ENCODE measurements at regions not wholly inside any gene's neighbourhood (a gene's known extent, or its start where the extent isn't known, plus 50 kb on each side); places are given as distances from the start of the nearest gene placed in this dataset.

DNA sequence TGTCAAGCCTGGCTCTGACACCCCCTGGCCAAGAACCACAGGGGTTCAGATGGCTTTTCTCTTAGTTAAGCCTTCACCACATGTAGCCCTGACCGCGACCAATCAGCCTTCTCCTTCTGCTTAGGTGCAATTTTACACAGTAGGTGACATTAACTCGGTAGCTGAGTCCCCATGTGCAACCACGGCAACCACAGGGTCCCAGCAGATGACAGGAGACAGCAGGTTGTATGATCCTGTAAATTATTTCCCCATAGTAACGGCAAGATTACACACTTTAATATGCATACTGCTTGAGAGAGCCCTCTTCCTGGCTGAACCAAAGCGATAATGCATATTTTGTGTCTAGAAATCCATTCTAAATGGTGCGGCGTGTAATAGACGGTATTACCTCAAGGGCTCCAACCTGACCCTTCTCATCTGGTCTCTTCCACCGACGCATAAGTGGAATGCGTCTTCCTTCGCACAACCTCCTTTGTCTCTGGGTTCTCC is 458.7 kb upstream of the ZFHX3 start:
- Histone ChIP-seq H3K4me3 (no peak overlapping the region), H3K27me3 (no peaks in the 10 kb centered on the region), H3K4me1 (no peaks in the 10 kb centered on the region), H3K9me3 (no peaks in the 10 kb centered on the region), H3K36me3 (no peaks in the 10 kb centered on the region), H3K27ac (no peak overlapping the region)
- TF ChIP-seq, protein P1, sequence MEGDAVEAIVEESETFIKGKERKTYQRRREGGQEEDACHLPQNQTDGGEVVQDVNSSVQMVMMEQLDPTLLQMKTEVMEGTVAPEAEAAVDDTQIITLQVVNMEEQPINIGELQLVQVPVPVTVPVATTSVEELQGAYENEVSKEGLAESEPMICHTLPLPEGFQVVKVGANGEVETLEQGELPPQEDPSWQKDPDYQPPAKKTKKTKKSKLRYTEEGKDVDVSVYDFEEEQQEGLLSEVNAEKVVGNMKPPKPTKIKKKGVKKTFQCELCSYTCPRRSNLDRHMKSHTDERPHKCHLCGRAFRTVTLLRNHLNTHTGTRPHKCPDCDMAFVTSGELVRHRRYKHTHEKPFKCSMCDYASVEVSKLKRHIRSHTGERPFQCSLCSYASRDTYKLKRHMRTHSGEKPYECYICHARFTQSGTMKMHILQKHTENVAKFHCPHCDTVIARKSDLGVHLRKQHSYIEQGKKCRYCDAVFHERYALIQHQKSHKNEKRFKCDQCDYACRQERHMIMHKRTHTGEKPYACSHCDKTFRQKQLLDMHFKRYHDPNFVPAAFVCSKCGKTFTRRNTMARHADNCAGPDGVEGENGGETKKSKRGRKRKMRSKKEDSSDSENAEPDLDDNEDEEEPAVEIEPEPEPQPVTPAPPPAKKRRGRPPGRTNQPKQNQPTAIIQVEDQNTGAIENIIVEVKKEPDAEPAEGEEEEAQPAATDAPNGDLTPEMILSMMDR (IDR thresholded peaks at IDR 0.05), result no peak
- DNase-seq, result no peak
- intact Hi-C loops (cut with DNase I), result no loop called here
- ATAC-seq, result no peak

DNA sequence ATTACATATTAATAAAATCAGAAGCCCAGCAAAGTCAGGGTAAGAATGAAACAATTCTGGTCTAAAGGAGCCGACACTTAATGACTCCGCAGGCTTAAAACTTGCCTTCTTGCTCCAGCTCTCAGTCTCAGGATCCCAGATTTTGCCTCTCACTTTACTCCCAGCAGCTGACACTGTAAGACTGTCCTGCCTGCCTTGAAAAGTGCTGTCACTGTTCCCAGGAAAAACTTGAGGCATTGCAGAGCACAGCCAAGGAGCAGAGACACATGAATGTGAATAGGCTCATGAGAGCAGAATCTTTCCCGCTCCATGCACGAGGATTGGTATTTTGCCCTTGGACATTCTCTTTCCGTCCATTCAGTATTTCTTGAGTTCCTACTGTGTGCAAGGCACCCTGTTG is 457.6 kb upstream of the ZFHX3 start:
- DNase-seq, result no peak

DNA sequence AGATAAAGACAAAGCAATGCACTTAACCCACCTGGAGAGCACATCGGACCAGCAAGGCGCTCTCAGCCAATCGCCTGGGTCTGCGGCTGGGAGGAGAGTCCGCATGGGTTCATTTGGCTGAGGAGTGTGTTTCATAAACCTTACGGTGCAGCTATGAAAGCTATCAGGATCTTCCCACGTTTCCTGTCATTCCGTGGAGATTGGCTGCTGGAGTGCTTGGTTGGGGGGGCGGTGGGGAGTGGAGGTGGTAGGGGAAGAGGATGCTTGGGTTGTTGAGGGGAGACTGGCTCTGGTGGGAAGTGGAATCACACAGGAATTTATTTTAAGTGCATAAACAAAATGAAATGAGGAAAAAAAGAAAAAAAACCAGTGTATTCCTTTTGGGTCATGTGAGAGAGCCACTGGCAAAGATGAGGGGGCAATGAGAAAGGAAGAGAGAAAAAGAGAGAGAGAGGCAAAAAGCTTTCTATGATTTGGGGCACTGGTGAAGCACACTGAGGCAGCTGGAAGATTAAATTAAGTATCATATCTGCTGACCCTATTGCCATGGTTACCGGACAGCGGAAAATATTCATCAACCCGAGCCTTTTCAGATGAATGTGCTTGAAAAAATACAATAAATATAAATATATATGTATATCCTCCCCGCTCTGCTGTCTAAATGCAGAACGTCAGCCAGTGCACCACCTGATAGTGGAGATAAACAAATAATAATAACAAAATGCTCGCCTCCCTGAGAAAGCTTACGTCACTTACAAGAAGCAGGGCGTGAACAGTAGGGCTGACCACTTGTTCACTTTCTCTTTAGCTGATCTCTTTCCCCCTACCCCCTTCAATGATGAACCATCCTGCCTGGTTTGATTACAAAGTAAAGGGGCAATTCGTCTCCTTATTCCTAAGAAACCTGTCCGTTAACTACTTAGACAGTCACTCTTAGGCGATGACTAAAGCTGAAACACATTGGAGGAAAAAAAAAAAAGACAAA is 457.0 kb upstream of the ZFHX3 start:
- no peaks in the 10 kb centered on the region for H3K4me1 ChIP-seq
- ATAC-seq (no peak), DNase-seq (no peak)
- no peaks in the 10 kb centered on the region for H3K27me3 ChIP-seq
- TF ChIP-seq, protein P1 (IDR thresholded peaks at IDR 0.05), result no peak
- no peaks in the 10 kb centered on the region for H3K9me3 ChIP-seq
- H3K27ac ChIP-seq, result no peak overlapping the region
- H3K4me3 ChIP-seq, result no peak overlapping the region
- H3K36me3 ChIP-seq, result no peaks in the 10 kb centered on the region
- intact Hi-C loops (cut with DNase I), result no loop called here

More for the DNA sequence above, 457.6 kb upstream of the ZFHX3 start:
- Histone ChIP-seq H3K4me3 (no peak overlapping the region), H3K27ac (no peak overlapping the region), H3K4me1 (no peaks in the 10 kb centered on the region), H3K36me3 (no peaks in the 10 kb centered on the region), H3K27me3 (no peaks in the 10 kb centered on the region), H3K9me3 (no peaks in the 10 kb centered on the region)
- ATAC-seq, result no peak
- TF ChIP-seq, protein P1 (IDR thresholded peaks at IDR 0.05), result no peak
- intact Hi-C loops (cut with DNase I), result no loop called here

DNA sequence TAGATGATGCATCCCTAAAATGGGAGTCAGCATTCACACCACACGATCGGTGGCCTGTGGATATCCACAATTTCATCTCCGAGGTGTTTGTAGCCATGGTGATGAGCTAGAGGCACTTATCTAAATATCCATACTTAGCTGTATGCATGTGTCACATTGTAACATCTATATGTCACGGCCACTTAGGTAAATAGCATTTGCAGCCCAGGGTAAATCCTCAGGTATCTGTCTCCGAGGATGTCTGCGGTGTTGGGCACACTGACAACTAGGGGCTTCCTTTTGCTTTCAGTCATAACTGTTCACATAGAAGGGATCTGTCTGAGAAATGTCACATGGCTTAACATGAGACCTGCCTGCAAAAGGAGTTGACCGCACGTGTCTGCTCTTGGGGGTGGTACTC is 455.2 kb upstream of the ZFHX3 start:
- Histone ChIP-seq H3K27ac (no peak overlapping the region), H3K27me3 (no peaks in the 10 kb centered on the region), H3K4me3 (no peak overlapping the region), H3K36me3 (no peaks in the 10 kb centered on the region), H3K9me3 (no peaks in the 10 kb centered on the region), H3K4me1 (no peaks in the 10 kb centered on the region)
- TF ChIP-seq, protein P1 (IDR thresholded peaks at IDR 0.05), result no peak
- intact Hi-C loops (cut with DNase I), result no loop called here
- DNase-seq (no peak), ATAC-seq (no peak)

DNA sequence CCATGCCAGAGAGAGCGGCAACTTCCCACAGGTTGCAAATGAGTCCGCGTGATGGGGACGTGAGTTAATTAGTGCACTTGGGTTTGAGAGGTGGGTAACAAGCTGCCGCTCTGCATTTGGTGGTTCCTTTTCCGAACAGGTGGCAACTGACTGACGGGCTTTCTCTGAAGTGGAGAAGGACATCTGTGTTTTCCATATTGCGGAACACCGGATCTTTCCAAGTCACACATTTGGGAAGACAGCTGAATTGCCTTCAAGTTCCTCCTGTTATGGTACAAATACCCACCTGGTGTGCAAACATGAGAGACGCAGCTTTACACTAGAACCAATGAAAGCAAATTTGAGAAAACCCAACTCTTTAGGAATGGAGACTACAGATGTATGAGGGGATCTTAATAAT is 451.3 kb upstream of the ZFHX3 start:
- DNase-seq, result no peak
- Histone ChIP-seq H3K27ac (no peak overlapping the region), H3K4me3 (no peak overlapping the region), H3K4me1 (no peaks in the 10 kb centered on the region), H3K27me3 (no peaks in the 10 kb centered on the region), H3K9me3 (no peaks in the 10 kb centered on the region), H3K36me3 (no peaks in the 10 kb centered on the region)
- ATAC-seq, result no peak
- TF ChIP-seq, protein P1 (IDR thresholded peaks at IDR 0.05), result no peak
- intact Hi-C loops (cut with DNase I), result no loop called here
